ENCODE measurements at regions not wholly inside any gene's neighbourhood (a gene's known extent, or its start where the extent isn't known, plus 50 kb on each side); places are given as distances from the start of the nearest gene placed in this dataset.

DNA sequence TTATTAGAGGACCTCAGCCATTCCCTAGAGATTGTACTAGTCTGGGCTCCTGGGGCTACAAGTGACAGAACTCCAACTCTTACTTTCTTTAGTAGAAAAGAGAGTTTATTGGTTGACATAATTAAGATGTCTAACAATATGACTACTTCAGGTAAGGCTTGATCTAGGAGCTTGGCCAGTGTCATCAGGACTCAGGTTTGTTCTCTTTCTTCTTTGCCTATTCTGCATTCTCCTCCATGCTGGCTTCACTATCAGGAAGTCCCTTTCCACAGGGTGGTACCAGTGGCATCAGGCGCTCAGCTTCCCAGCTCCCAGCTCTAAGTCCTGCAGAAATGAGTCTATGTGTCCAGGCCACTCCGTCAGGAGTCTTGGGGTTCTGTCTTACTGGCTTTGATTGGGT, 286.1 kb upstream of the EEF2KMT start:
- TF ChIP-seq, protein P1, sequence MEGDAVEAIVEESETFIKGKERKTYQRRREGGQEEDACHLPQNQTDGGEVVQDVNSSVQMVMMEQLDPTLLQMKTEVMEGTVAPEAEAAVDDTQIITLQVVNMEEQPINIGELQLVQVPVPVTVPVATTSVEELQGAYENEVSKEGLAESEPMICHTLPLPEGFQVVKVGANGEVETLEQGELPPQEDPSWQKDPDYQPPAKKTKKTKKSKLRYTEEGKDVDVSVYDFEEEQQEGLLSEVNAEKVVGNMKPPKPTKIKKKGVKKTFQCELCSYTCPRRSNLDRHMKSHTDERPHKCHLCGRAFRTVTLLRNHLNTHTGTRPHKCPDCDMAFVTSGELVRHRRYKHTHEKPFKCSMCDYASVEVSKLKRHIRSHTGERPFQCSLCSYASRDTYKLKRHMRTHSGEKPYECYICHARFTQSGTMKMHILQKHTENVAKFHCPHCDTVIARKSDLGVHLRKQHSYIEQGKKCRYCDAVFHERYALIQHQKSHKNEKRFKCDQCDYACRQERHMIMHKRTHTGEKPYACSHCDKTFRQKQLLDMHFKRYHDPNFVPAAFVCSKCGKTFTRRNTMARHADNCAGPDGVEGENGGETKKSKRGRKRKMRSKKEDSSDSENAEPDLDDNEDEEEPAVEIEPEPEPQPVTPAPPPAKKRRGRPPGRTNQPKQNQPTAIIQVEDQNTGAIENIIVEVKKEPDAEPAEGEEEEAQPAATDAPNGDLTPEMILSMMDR (IDR thresholded peaks at IDR 0.05): no peak
- no peaks in the 10 kb centered on the region for H3K36me3 ChIP-seq
- H3K4me3 ChIP-seq (ENCODE audit: low read depth in 1 of 2, low read length in 1 of 2): no peak overlapping the region
- no peaks in the 10 kb centered on the region for H3K4me1 ChIP-seq (ENCODE audit: control insufficient read depth in 1 of 2, insufficient read depth in 1 of 2, low read depth in 1 of 2, low read length in 1 of 2)
- H3K27me3 ChIP-seq: no peaks in the 10 kb centered on the region
- no peak overlapping the region for H3K27ac ChIP-seq
- H3K9me3 ChIP-seq: no peaks in the 10 kb centered on the region

DNA sequence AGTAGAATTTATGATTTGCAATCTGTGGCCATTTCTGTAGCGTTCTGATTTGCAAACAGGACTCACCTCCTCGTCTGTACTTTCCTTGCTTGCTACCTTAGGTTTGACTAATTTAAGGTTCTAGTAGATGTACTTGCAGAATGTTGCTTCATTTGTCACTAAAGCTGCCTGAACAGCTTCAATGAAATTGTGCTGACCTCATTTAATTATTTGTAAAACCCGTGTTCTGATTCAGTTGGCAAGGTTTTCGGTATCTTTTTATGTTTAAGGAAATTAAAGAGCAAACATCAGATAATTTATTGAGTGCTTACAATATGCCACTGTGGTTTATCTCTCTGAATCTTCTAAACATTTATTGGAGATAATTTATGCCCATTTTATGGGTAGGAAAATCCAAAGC, 284.9 kb upstream of the EEF2KMT start:
- H3K36me3 ChIP-seq: no peaks in the 10 kb centered on the region
- TF ChIP-seq, protein P1 (IDR thresholded peaks at IDR 0.05): no peak

DNA sequence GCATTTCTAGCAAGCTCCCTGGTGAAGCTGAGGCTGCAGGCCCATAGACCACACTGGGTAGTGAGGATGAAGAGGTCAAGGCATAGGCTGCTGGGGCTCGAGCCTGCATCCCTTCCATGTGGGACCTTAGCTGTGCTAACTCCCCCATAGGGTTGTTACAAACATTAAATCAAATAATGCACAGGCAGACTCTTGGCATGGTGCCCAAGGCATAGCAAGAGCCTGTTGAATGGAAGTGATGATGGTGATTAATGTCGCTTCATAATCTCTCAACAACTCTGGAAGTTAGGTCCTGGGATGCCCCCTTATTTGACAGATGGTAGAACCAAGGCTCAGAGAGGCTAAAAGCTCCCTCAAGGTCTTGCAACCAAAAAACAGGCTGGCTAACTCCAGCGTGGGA, 283.9 kb upstream of the EEF2KMT start:
- H3K36me3 ChIP-seq: no peaks in the 10 kb centered on the region
- no peak overlapping the region for H3K4me3 ChIP-seq (ENCODE audit: low read depth in 1 of 2, low read length in 1 of 2)
- H3K9me3 ChIP-seq: no peaks in the 10 kb centered on the region
- no peaks in the 10 kb centered on the region for H3K4me1 ChIP-seq (ENCODE audit: control insufficient read depth in 1 of 2, insufficient read depth in 1 of 2, low read depth in 1 of 2, low read length in 1 of 2)
- TF ChIP-seq, protein P1 (IDR thresholded peaks at IDR 0.05): no peak
- H3K27me3 ChIP-seq: no peaks in the 10 kb centered on the region
- H3K27ac ChIP-seq: no peak overlapping the region

More for the DNA sequence above, 284.9 kb upstream of the EEF2KMT start:
- Histone ChIP-seq H3K27me3 (no peaks in the 10 kb centered on the region), H3K9me3 (no peaks in the 10 kb centered on the region), H3K4me1 (ENCODE audit: control insufficient read depth in 1 of 2, insufficient read depth in 1 of 2, low read depth in 1 of 2, low read length in 1 of 2) (no peaks in the 10 kb centered on the region), H3K27ac (no peak overlapping the region), H3K4me3 (ENCODE audit: low read depth in 1 of 2, low read length in 1 of 2) (no peak overlapping the region)

DNA sequence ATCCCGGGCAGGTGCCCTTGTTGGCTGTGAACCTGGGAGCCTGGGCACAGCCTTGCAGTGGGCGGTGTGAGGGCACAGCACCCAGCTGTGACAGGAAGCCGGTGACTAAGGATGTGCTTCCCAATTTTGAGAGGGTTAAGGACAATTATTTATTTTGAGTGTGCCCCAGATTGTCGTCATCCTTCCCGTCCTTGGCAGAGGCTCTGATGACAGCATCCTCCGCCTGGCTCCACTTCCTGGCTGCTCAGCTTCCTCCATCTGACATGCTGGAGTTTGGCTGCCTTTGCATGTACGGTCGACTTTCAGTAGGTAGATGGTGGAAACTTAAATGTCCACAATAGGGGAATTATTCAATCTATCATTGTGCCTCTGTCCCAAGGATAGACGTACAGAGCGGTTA, 282.4 kb upstream of the EEF2KMT start:
- Histone ChIP-seq H3K27me3 (no peaks in the 10 kb centered on the region), H3K9me3 (no peaks in the 10 kb centered on the region), H3K36me3 (no peaks in the 10 kb centered on the region), H3K27ac (no peak overlapping the region), H3K4me3 (ENCODE audit: low read depth in 1 of 2, low read length in 1 of 2) (no peak overlapping the region), H3K4me1 (ENCODE audit: control insufficient read depth in 1 of 2, insufficient read depth in 1 of 2, low read depth in 1 of 2, low read length in 1 of 2) (no peaks in the 10 kb centered on the region)
- TF ChIP-seq, protein P1 (IDR thresholded peaks at IDR 0.05): no peak

DNA sequence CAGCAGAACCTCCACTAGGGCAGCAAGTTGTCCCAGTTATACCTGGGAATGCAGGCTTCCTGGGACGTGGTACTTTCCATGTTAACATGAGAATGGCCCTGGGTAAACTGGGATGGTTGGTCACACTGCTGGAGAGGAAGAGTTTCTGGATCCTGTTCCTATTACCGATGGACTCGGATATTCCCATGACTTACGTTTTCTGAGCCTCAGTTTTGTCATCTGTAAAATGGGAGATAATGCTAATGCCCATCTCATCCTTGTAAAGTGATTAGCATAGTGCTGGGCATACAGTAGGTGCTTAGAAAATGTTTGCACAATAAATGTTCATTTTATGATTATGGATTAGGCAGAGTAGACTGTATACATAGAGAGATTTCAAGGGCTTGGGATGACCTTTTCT, 280.9 kb upstream of the EEF2KMT start:
- TF ChIP-seq, protein P1 (IDR thresholded peaks at IDR 0.05): no peak
- Histone ChIP-seq H3K4me3 (ENCODE audit: low read depth in 1 of 2, low read length in 1 of 2) (no peak overlapping the region), H3K9me3 (no peaks in the 10 kb centered on the region), H3K27me3 (no peaks in the 10 kb centered on the region), H3K4me1 (ENCODE audit: control insufficient read depth in 1 of 2, insufficient read depth in 1 of 2, low read depth in 1 of 2, low read length in 1 of 2) (no peaks in the 10 kb centered on the region), H3K36me3 (no peaks in the 10 kb centered on the region), H3K27ac (no peak overlapping the region)

All from neutrophil (primary cell).